Thoracic aorta (tissue), 2 donors: ENCODE measurements at regions not wholly inside any gene's neighbourhood (a gene's known extent, or its start where the extent isn't known, plus 50 kb on each side); places are given as distances from the start of the nearest gene placed in this dataset.

Source experiments
- ATAC-seq: fragments of 150-250 bp; one replicate; pipeline ENCODE4 v1.8.0; 2017; ENCODE audit warnings: low read depth; ENCODE audit not compliant: insufficient number of reproducible peaks, low FRiP score
- DNase-seq: peaks from one replicate; pipeline ENCODE4 v3.0.0-alpha.2; 2020; ENCODE audit warnings: low spot score
- H3K27ac ChIP-seq, 2 donors: fragments of 200-600 bp; sonication (generic); 1 replicate in 1 of 2; 2 replicates in 1 of 2; pipeline ENCODE4 v1.5.1; 2016; ENCODE audit warnings: mild to moderate bottlenecking in 2 of 2, moderate library complexity in 2 of 2
- H3K27me3 ChIP-seq: fragments of 200-600 bp; sonication (generic); replicated peaks from 2 replicates; pipeline ENCODE4 v1.6.0; 2016; ENCODE audit warnings: mild to moderate bottlenecking; ENCODE audit not compliant: insufficient read depth
- H3K36me3 ChIP-seq: fragments of 200-600 bp; sonication (generic); one replicate; pipeline ENCODE4 v1.5.1; 2016
- H3K4me1 ChIP-seq, 2 donors: fragments of 200-600 bp; sonication (generic); 1 replicate in 1 of 2; 2 replicates in 1 of 2; pipeline versions ENCODE4 v1.5.1 to v1.6.0; 2016; ENCODE audit warnings: low read depth in 2 of 2, mild to moderate bottlenecking in 1 of 2; ENCODE audit not compliant: control insufficient read depth in 1 of 2
- H3K4me3 ChIP-seq: fragments of 200-600 bp; sonication (generic); 2 replicates; pipeline ENCODE4 v1.5.1; 2016; ENCODE audit warnings: mild to moderate bottlenecking
- H3K9me3 ChIP-seq: fragments of 200-600 bp; sonication (generic); 2 replicates; pipeline ENCODE4 v1.5.1; 2016
- TF ChIP-seq, protein P1 (sequence below): fragments of 200-600 bp; sonication (generic); IDR thresholded peaks from one replicate; pipeline ENCODE4 v1.5.1; 2019; ENCODE audit warnings: antibody characterized with exemption

DNA sequence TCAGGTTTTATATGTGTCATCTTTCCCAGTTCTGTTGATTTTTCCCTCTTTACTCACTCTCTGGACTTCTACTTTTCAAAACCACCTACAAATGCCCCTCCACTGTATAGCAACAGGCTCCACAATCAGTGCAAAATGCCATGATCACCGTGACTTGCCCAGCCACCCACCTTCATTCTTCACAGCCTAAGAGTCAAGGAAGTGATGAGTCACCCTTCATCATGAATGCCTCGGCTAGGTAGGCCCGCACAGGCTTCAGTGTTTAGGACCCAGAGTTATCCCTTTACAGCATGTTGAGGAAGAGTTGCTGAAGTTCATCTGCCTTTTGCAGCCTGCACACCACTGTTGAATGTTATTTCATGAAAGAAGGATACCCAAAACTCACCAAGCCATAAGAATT is 158.6 kb downstream of the PMP22 start:
- no peaks in the 10 kb centered on the region for H3K27me3 ChIP-seq
- DNase-seq = no peak
- H3K4me3 ChIP-seq = no peak overlapping the region
- H3K4me1 ChIP-seq = no peaks in the 10 kb centered on the region
- no peak for ATAC-seq
- no peaks in the 10 kb centered on the region for H3K36me3 ChIP-seq
- no peak overlapping the region for H3K27ac ChIP-seq
- TF ChIP-seq, protein P1, sequence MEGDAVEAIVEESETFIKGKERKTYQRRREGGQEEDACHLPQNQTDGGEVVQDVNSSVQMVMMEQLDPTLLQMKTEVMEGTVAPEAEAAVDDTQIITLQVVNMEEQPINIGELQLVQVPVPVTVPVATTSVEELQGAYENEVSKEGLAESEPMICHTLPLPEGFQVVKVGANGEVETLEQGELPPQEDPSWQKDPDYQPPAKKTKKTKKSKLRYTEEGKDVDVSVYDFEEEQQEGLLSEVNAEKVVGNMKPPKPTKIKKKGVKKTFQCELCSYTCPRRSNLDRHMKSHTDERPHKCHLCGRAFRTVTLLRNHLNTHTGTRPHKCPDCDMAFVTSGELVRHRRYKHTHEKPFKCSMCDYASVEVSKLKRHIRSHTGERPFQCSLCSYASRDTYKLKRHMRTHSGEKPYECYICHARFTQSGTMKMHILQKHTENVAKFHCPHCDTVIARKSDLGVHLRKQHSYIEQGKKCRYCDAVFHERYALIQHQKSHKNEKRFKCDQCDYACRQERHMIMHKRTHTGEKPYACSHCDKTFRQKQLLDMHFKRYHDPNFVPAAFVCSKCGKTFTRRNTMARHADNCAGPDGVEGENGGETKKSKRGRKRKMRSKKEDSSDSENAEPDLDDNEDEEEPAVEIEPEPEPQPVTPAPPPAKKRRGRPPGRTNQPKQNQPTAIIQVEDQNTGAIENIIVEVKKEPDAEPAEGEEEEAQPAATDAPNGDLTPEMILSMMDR = no peak
- no peaks in the 10 kb centered on the region for H3K9me3 ChIP-seq

DNA sequence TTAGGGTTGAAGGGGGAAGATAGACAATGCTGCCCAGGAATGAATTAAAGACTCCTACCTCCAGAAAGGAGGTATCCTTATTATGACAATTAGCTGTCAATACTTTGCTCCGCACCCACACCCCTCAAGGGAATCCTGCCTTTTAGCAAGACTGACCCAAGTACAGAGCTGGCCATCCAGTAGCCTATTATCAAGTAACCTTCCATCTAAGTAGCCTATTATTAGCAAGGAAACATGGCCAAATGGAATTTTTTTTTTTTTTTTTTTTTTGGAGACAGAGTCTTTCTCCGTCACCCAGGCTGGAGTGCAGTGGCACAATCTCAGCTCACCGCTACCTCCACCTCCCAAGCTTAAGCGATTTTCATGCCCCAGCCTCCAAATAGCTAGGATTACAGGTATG is 161.3 kb downstream of the PMP22 start:
- Histone ChIP-seq H3K4me3 (no peak overlapping the region), H3K9me3 (no peaks in the 10 kb centered on the region), H3K27ac (no peak overlapping the region), H3K36me3 (no peaks in the 10 kb centered on the region), H3K4me1 (no peaks in the 10 kb centered on the region), H3K27me3 (no peaks in the 10 kb centered on the region)
- TF ChIP-seq, protein P1 = no peak
- ATAC-seq (no peak), DNase-seq (no peak)

- no peak for DNase-seq
- no peaks in the 10 kb centered on the region for H3K4me1 ChIP-seq
- H3K27ac ChIP-seq = no peak overlapping the region
- H3K9me3 ChIP-seq = no peaks in the 10 kb centered on the region
- H3K27me3 ChIP-seq = no peaks in the 10 kb centered on the region
- no peak overlapping the region for H3K4me3 ChIP-seq
- no peaks in the 10 kb centered on the region for H3K36me3 ChIP-seq
- ATAC-seq = no peak
- TF ChIP-seq, protein P1 = no peak
Measured at GRCh38 chr17:15101175-15101574, 164.0 kb downstream of the PMP22 start.

DNA sequence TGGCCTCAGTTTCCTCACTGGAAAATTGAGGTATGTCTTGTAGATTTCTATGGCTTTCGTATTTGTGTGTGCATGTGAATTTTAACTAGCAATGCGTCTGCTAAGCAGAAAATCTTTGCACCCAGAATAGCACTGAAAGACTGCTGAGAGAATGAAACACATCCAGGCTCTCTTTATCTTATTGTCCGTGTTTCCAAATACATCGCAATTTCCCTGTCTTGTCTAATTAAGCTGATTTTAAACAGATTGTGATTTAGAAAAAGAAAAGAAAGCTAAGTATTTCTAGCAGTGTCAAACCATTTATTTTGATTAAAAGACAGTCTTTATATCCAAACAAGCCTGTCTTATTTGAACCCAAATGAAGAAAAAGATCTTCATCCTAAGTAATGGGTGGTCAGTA is 168.6 kb downstream of the PMP22 start:
- Histone ChIP-seq H3K36me3 (no peaks in the 10 kb centered on the region), H3K9me3 (no peaks in the 10 kb centered on the region), H3K27ac (no peak overlapping the region), H3K27me3 (no peaks in the 10 kb centered on the region), H3K4me1 (no peaks in the 10 kb centered on the region), H3K4me3 (no peak overlapping the region)
- TF ChIP-seq, protein P1 = no peak
- DNase-seq (no peak), ATAC-seq (no peak)

DNA sequence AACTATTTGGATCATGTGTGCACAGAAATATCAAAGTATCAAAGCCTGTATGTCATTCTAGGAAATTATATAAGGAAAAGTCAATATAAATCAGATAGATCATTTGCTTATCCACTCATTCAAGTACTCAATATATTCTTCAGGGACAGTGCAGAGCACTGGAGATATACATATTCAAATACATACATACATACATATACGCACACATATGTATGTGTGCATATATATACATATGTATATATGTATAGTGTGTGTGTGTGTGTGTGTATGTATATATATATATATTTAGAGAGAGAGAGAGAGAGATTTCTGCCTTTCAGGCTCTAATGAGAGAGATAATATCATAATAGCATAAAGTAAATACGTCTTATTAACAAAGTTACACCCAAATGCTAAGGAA is 169.2 kb downstream of the PMP22 start:
- TF ChIP-seq, protein P1 = no peak
- Histone ChIP-seq H3K4me3 (no peak overlapping the region), H3K27me3 (no peaks in the 10 kb centered on the region), H3K9me3 (no peaks in the 10 kb centered on the region), H3K27ac (no peak overlapping the region), H3K36me3 (no peaks in the 10 kb centered on the region), H3K4me1 (no peaks in the 10 kb centered on the region)
- no peak for DNase-seq
- ATAC-seq = no peak
